Keratinocyte (primary cell): ENCODE measurements at regions not wholly inside any gene's neighbourhood (a gene's known extent, or its start where the extent isn't known, plus 50 kb on each side); places are given as distances from the start of the nearest gene placed in this dataset.

Experiments
- CTCF ChIP-seq, 3 experiments: IDR thresholded peaks in 1 of 3; conservative IDR thresholded peaks in 1 of 3; optimal IDR thresholded peaks in 1 of 3; 2 replicates in 2 of 3; 3 replicates in 1 of 3; pipeline versions ENCODE3 to v1.5.1; 2011; ENCODE audit warnings: low read length in 3 of 3, mild to moderate bottlenecking in 3 of 3, moderate library complexity in 2 of 3, control low read depth in 1 of 3, inconsistent platforms in 1 of 3; ENCODE audit not compliant: insufficient read depth in 2 of 3; ENCODE audit errors: extremely low read depth in 1 of 3
- EZH2 ChIP-seq: IDR thresholded peaks from one replicate; pipeline ENCODE4 v1.6.1; 2012; ENCODE audit warnings: inconsistent platforms, mild to moderate bottlenecking, low read length, moderate library complexity

GRCh38 chr1:237999426-238000052 is 108.8 kb upstream of the ZP4 start:
- TF ChIP-seq CTCF (optimal IDR thresholded peaks at IDR 0.05 in 1 of 3, IDR thresholded peaks at IDR 0.05 in 1 of 3, conservative IDR thresholded peaks at IDR 0.05 in 1 of 3; ENCODE audit: extremely low read depth in 1 of 3, insufficient read depth in 2 of 3, low read length in 3 of 3), result no peak
- no peak for TF ChIP-seq EZH2
